Keratinocyte (primary cell): ENCODE measurements at regions not wholly inside any gene's neighbourhood (a gene's known extent, or its start where the extent isn't known, plus 50 kb on each side); places are given as distances from the start of the nearest gene placed in this dataset.
A peak's percentile ranks its signal among the peaks of the same experiment; 100 is the strongest.

ENCODE experiments used
- DNase-seq: peaks from one replicate; pipeline ENCODE4 v3.0.0-alpha.2; 2011; ENCODE audit warnings: low read depth, missing footprints, low spot score
- FAIRE-seq: peaks from 2 replicates; lab custom pipeline; 2011; peaks lifted over from hg19 to GRCh38; lab: Jason Lieb, UNC
- H2AFZ ChIP-seq: 2 replicates; pipeline ENCODE4 v1.6.0; 2012; ENCODE audit warnings: low read length, control low read depth, inconsistent platforms; ENCODE audit not compliant: control insufficient read depth
- H3K27ac ChIP-seq: 2 replicates; pipeline ENCODE4 v1.5.1; 2011; ENCODE audit warnings: low read length; ENCODE audit not compliant: control insufficient read depth, insufficient read depth
- H3K27me3 ChIP-seq: 3 replicates; pipeline ENCODE4 v1.6.0; 2011; ENCODE audit warnings: low read length; ENCODE audit not compliant: control insufficient read depth, insufficient read depth; ENCODE audit errors: extremely low read depth
- H3K36me3 ChIP-seq, 2 experiments: 2 replicates in 1 of 2; 3 replicates in 1 of 2; pipeline ENCODE4 v1.5.1; 2011; ENCODE audit warnings: low read length in 2 of 2, mild to moderate bottlenecking in 1 of 2; ENCODE audit not compliant: control insufficient read depth in 2 of 2, insufficient read depth in 2 of 2; ENCODE audit errors: extremely low read depth in 1 of 2
- H3K4me1 ChIP-seq: 3 replicates; pipeline ENCODE4 v1.5.1; 2011; ENCODE audit warnings: low read length; ENCODE audit not compliant: control insufficient read depth, insufficient read depth; ENCODE audit errors: extremely low read depth
- H3K4me2 ChIP-seq: 3 replicates; pipeline ENCODE4 v1.6.0; 2011; ENCODE audit warnings: low read depth, low read length; ENCODE audit not compliant: control insufficient read depth, insufficient read depth; ENCODE audit errors: extremely low read depth
- H3K4me3 ChIP-seq, 3 experiments: fragments of 200-600 bp in 1 of 3; sonication (generic) in 1 of 3; 2 replicates in 2 of 3; 3 replicates in 1 of 3; pipeline ENCODE4 v1.5.1; 2011 to 2016; ENCODE audit warnings: low read length in 3 of 3, mild to moderate bottlenecking in 3 of 3, control low read depth in 2 of 3, inconsistent platforms in 1 of 3, low read depth in 1 of 3, mixed read lengths in 1 of 3, mixed run types in 1 of 3, moderate library complexity in 1 of 3; ENCODE audit not compliant: control insufficient read depth in 2 of 3, insufficient read depth in 2 of 3; ENCODE audit errors: extremely low read depth in 1 of 3
- H3K79me2 ChIP-seq: 2 replicates; pipeline ENCODE4 v1.6.0; 2012; ENCODE audit warnings: low read length; ENCODE audit not compliant: control insufficient read depth, insufficient read depth
- H3K9ac ChIP-seq: 3 replicates; pipeline ENCODE4 v1.6.0; 2011; ENCODE audit warnings: low read length; ENCODE audit not compliant: control insufficient read depth, insufficient read depth; ENCODE audit errors: extremely low read depth
- H3K9me1 ChIP-seq: 3 replicates; pipeline ENCODE4 v1.6.0; 2011; ENCODE audit warnings: low read length; ENCODE audit not compliant: control insufficient read depth, insufficient read depth; ENCODE audit errors: extremely low read depth
- H3K9me3 ChIP-seq: 2 replicates; pipeline ENCODE4 v1.5.1; 2012; ENCODE audit warnings: low read depth, low read length; ENCODE audit not compliant: control insufficient read depth
- H4K20me1 ChIP-seq: 3 replicates; pipeline ENCODE4 v1.6.0; 2011; ENCODE audit warnings: low read length; ENCODE audit not compliant: control insufficient read depth, insufficient read depth; ENCODE audit errors: extremely low read depth
- CTCF ChIP-seq, 3 experiments: IDR thresholded peaks in 1 of 3; conservative IDR thresholded peaks in 1 of 3; optimal IDR thresholded peaks in 1 of 3; 2 replicates in 2 of 3; 3 replicates in 1 of 3; pipeline versions ENCODE3 to v1.5.1; 2011; ENCODE audit warnings: low read length in 3 of 3, mild to moderate bottlenecking in 3 of 3, moderate library complexity in 2 of 3, control low read depth in 1 of 3, inconsistent platforms in 1 of 3; ENCODE audit not compliant: insufficient read depth in 2 of 3; ENCODE audit errors: extremely low read depth in 1 of 3
- EZH2 ChIP-seq: IDR thresholded peaks from one replicate; pipeline ENCODE4 v1.6.1; 2012; ENCODE audit warnings: inconsistent platforms, mild to moderate bottlenecking, low read length, moderate library complexity
- dilution Hi-C: fragments of 300-500 bp; cut with MboI; formaldehyde crosslinking; loops from one replicate; pipeline ENCODE4 v1.7.0; 2020; ENCODE audit warnings: low sequenced_read_pairs; ENCODE audit not compliant: extremely low pct_ligation_motif_present

GRCh38 chr20:10998476-10998875 is 324.7 kb upstream of the JAG1 start:
- no peaks in the 10 kb centered on the region for H3K27me3 ChIP-seq
- H3K4me2 ChIP-seq: no peak overlapping the region
- DNase-seq: no peak
- no peak for FAIRE-seq
- no peak overlapping the region for H3K4me3 ChIP-seq
- dilution Hi-C loops: no loop called here
- H2AFZ ChIP-seq: no peak overlapping the region
- no peaks in the 10 kb centered on the region for H3K79me2 ChIP-seq
- no peaks in the 10 kb centered on the region for H3K36me3 ChIP-seq
- no peak overlapping the region for H3K27ac ChIP-seq
- H3K9ac ChIP-seq: no peak overlapping the region
- peaks cover 27% of the 10 kb centered on the region for H3K4me1 ChIP-seq
- H4K20me1 ChIP-seq: no peaks in the 10 kb centered on the region
- no peaks in the 10 kb centered on the region for H3K9me3 ChIP-seq
- TF ChIP-seq CTCF (optimal IDR thresholded peaks at IDR 0.05 in 1 of 3, IDR thresholded peaks at IDR 0.05 in 1 of 3, conservative IDR thresholded peaks at IDR 0.05 in 1 of 3; ENCODE audit: extremely low read depth in 1 of 3, insufficient read depth in 2 of 3, low read length in 3 of 3) (no peak), EZH2 (no peak)
- H3K9me1 ChIP-seq: no peaks in the 10 kb centered on the region

GRCh38 chr20:11000416-11000815 is 326.6 kb upstream of the JAG1 start:
- TF ChIP-seq EZH2 (no peak), CTCF (optimal IDR thresholded peaks at IDR 0.05 in 1 of 3, IDR thresholded peaks at IDR 0.05 in 1 of 3, conservative IDR thresholded peaks at IDR 0.05 in 1 of 3; ENCODE audit: extremely low read depth in 1 of 3, insufficient read depth in 2 of 3, low read length in 3 of 3) (no peak)
- no peak for DNase-seq
- Histone ChIP-seq H3K27ac (peak overlapping the region; percentile 89), H3K36me3 (no peaks in the 10 kb centered on the region), H3K9ac (no peak overlapping the region), H3K79me2 (no peaks in the 10 kb centered on the region), H2AFZ (peak overlapping the region; percentile 41), H4K20me1 (no peaks in the 10 kb centered on the region), H3K27me3 (no peaks in the 10 kb centered on the region), H3K9me3 (no peaks in the 10 kb centered on the region), H3K9me1 (no peaks in the 10 kb centered on the region), H3K4me2 (no peak overlapping the region), H3K4me3 (no peak overlapping the region), H3K4me1 (peaks cover 34% of the 10 kb centered on the region)
- peak; percentile 63 for FAIRE-seq
- dilution Hi-C loops: no loop called here
